HL-60/S4 treated with retinoic acid at 250 ng/mL for 4 days and 3 days (cell line): ENCODE measurements at regions not wholly inside any gene's neighbourhood (a gene's known extent, or its start where the extent isn't known, plus 50 kb on each side); places are given as distances from the start of the nearest gene placed in this dataset.

Experiments
- in situ Hi-C: fragments of 300-500 bp; cut with MboI; formaldehyde crosslinking; loops from 2 replicates; pipeline ENCODE4 v1.7.0; 2022; ENCODE audit warnings: low sequenced_read_pairs

GRCh38 chr1:221939607-221940006, 197.7 kb upstream of the DUSP10 start:
- in situ Hi-C loops: no loop called here

DNA sequence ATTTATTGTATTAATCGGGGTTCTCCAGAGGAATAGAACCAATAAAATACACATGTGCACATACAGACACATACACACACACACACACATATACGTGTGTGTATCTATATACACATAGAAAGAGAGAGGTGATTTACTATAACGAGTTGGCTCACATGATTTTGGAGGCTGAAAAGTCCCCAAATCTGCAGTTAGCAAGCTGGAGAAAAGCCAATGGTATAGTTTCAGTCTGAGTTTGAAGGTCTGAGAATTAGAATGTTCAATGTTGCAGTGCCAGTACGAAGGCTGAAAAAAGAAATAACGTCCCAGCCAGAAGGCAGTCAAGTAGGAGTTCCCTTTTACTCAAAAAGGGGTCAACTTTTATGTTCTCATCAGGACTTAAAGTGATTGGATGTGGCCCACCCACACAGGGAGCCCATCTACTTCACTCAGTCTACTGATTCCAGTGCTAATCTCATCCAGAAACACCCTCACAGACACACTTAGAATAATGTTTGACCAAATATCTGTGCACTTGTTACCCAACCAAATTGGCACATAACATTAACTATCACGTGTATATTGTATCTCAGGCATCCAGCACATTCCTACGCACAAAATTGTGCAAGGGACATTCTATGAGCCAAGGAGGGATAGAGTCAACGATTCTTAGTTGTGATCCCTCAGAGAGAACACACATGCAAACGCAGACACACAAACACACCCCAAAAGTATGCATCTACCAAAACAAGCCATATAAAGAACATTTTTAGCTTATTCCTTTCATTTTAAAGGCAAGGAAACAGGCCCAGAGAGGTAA, 195.5 kb upstream of the DUSP10 start:
- in situ Hi-C loops: no loop called here

GRCh38 chr1:221933814-221934213, 191.9 kb upstream of the DUSP10 start:
- in situ Hi-C loops: no loop called here

GRCh38 chr1:221926441-221926840, 184.6 kb upstream of the DUSP10 start:
- in situ Hi-C loops: no loop called here

DNA sequence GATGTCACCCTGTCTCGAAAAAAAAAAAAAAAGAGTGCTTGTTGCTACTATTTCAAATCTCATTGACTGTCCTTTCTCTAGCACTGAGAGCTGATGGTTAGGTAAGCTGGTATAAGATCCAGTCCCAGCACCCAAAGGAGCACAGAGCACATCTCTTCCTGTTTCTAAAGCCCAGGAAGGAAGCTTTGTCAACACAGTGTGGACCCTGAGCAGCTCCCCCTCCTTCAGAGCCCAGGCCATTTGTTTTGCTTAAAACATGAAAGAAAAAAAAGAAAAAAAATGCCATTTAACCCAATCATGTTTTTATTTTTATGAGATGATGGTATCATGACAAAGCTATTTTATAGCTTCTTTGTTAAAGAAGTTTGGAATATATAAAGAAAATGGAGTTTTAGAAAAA, 184.1 kb upstream of the DUSP10 start:
- in situ Hi-C loops: no loop called here

DNA sequence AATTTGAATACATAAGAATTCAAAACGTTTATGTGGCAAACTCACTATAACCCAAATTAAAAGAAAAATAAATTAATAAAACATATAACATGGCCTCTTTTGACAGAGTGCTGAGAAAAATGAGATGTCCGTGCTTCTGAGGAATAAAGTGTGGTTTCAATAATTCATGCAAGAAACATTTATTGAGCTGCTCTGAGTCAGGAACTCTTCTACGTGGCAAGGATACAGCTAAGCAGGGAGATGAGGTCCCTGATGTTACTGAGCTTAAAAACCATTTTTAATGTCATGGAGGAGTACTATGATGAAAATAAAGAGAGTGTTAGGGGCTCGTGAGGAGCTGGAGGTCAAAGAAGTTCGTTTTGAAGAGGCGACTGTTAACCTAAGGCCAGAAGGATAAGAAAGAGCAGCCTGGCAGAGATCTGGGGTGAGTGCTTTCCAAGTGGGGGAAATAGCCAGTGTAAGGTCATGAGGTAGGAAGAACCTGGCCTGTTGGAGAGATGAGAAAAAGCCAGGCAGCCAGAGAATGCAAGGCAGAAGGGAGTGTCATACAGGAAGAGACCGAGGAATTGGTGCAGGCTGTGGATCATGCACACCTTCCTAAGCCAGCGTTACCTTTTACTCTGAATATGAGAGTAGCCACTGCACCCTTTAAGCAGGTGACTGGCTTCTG, 182.2 kb upstream of the DUSP10 start:
- in situ Hi-C loops: no loop called here

DNA sequence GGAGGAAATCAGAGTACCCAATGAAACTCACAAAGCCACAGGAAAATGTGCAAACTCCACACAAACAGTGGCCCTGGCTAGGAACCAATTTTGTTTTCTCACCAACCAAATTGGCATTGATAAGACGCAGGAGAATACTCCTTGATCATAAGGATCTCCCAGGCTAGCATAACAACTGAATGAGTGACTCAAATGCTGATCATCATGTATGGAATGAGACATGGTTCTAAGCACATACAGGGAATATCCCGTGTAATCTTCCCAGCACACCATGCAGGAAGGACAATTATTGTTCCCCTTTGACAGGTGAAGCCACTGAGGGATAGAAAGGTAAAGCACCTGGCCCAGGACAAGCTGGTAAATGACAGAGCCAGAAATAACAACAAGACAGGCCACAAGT, 180.0 kb upstream of the DUSP10 start:
- in situ Hi-C loops: no loop called here

- in situ Hi-C loops: no loop called here
These were observed 177.9 kb upstream of the DUSP10 start for GRCh38 chr1:221919743-221920142.

GRCh38 chr1:221919341-221919740, 177.5 kb upstream of the DUSP10 start:
- in situ Hi-C loops: no loop called here

- in situ Hi-C loops: no loop called here
These were observed 174.3 kb upstream of the DUSP10 start for GRCh38 chr1:221916176-221916575.

- in situ Hi-C loops: no loop called here
These were observed 173.9 kb upstream of the DUSP10 start for GRCh38 chr1:221915764-221916163.

GRCh38 chr1:221913351-221913892, 171.5 kb upstream of the DUSP10 start:
- in situ Hi-C loops: no loop called here

GRCh38 chr1:221912230-221912629, 170.3 kb upstream of the DUSP10 start:
- in situ Hi-C loops: no loop called here

GRCh38 chr1:221911714-221912113, 169.8 kb upstream of the DUSP10 start:
- in situ Hi-C loops: no loop called here

- in situ Hi-C loops: no loop called here
These were observed 168.3 kb upstream of the DUSP10 start for GRCh38 chr1:221910222-221910621.

DNA sequence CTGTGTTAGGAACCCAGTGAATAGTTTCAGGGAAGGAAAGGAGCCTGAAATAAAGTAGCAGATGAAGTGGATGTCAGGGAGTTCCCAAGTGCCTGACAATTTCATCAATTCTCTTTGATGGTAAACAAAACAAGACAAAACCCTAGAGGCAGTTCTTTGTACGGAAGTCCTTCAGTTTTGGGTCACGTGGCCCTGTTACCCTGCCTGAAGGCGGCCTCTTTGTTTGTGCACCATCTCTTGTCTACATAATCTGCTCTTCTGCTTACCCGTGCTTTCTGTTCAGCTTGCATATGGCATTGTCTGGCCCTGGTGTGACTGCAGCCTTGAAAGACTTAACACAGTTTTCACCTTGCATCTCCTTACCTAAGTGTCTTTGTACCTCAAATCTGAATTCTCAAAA, 166.7 kb upstream of the DUSP10 start:
- in situ Hi-C loops: no loop called here

GRCh38 chr1:221907166-221907932, 165.5 kb upstream of the DUSP10 start:
- in situ Hi-C loops: no loop called here

- in situ Hi-C loops: no loop called here
These were observed 163.9 kb upstream of the DUSP10 start for GRCh38 chr1:221905802-221906201.

DNA sequence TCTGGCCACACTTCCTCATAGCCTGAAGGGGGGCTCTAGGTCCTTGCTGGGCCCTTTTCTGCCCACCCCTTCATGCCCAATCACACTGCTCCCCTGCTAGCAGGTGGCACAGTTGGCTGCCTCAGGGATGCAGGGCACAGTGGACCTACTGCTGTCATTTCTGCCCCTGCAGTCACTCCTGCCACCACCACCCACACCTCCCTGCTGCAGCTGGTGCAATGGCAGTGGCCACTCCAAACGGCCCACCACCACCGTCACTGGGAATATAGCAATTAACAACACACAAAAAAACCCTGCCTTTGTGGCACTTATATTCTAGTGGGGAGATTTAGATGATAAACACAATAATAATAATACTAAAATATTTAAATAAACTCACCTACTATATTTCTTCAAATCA, 162.4 kb upstream of the DUSP10 start:
- in situ Hi-C loops: no loop called here

- in situ Hi-C loops: no loop called here
These were observed 161.7 kb upstream of the DUSP10 start for GRCh38 chr1:221903594-221903993.

DNA sequence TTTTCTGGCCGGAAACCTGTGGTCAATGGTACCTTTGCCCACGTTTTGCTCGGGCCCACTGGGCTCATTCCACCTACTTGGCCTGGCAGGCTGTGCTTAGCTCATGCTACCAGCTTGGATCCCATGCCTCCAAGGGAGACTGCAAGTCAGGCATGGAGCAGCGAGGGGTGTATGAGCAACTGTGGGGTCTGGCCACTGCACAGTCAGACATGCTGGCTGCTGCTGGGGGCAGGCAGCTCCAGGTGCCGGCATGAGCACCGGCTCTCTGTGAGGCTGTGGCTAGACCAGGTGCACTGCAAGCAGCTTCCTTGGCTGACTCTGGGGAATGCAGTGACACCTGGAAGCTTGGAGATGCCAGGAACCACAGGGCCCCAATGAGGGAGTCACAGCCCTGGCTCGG, 161.1 kb upstream of the DUSP10 start:
- in situ Hi-C loops: no loop called here

DNA sequence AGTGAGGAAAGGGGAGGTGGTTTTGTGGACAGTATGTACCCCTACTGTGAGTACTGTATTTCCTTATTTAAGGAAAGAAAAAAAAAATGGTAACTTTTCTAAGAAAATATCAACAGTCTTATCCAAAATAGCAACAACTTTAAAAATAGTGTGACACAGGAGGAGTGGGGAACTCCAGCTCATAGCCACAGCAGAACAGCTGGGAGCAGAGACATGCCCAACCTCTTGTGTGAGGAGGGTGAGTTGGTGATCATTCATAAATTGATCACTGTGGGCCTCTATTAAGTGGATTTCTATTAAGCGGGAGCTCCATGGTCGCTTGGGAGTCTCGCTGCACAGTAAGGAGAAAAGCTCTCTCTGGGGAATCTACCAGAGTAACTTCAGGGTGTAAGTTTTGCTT, 158.8 kb upstream of the DUSP10 start:
- in situ Hi-C loops: no loop called here
